ENCODE measurements at regions not wholly inside any gene's neighbourhood (a gene's known extent, or its start where the extent isn't known, plus 50 kb on each side); places are given as distances from the start of the nearest gene placed in this dataset.
"Not testable (repeated sequence)": the region's sequence is repeated elsewhere in the genome, so short reads cannot be mapped to it uniquely, and the experiment has no call there.

GRCh38 chr18:2201036-2201600, 370.2 kb downstream of the METTL4 start:
- no peak for DNase-seq

GRCh38 chr18:2204736-2205135, 366.6 kb downstream of the METTL4 start:
- no peak for DNase-seq

- no peak for DNase-seq
Observed at GRCh38 chr18:2207294-2207693, 364.0 kb downstream of the METTL4 start.

- DNase-seq, result no peak
Observed at GRCh38 chr18:2212598-2213205, 358.6 kb downstream of the METTL4 start.

GRCh38 chr18:2213905-2214304, 357.4 kb downstream of the METTL4 start:
- DNase-seq, result no peak

GRCh38 chr18:2217356-2217755, 353.9 kb downstream of the METTL4 start:
- DNase-seq, result no peak

- DNase-seq, result no peak
Observed at GRCh38 chr18:2218101-2218500, 353.2 kb downstream of the METTL4 start.

GRCh38 chr18:2219706-2220105, 351.6 kb downstream of the METTL4 start:
- no peak for DNase-seq

GRCh38 chr18:2222270-2223185, 348.8 kb downstream of the METTL4 start:
- DNase-seq, result no peak

- DNase-seq, result no peak
Observed at GRCh38 chr18:2223449-2223848, 347.9 kb downstream of the METTL4 start.

GRCh38 chr18:2223849-2224248, 347.5 kb downstream of the METTL4 start:
- DNase-seq, result no peak

- no peak for DNase-seq
Observed at GRCh38 chr18:2236232-2236631, 335.1 kb downstream of the METTL4 start.

GRCh38 chr18:2237706-2238105, 333.6 kb downstream of the METTL4 start:
- DNase-seq, result no peak

- no peak for DNase-seq
Observed at GRCh38 chr18:2240311-2240705, 331.0 kb downstream of the METTL4 start.

GRCh38 chr18:2244641-2245040, 326.7 kb downstream of the METTL4 start:
- no peak for DNase-seq

- not testable (repeated sequence) for DNase-seq
Observed at GRCh38 chr18:2247101-2247500, 324.2 kb downstream of the METTL4 start.

- DNase-seq, result no peak
Observed at GRCh38 chr18:2254977-2255376, 316.3 kb downstream of the METTL4 start.

GRCh38 chr18:2256577-2256976, 314.7 kb downstream of the METTL4 start:
- no peak for DNase-seq

GRCh38 chr18:2258954-2259353, 312.4 kb downstream of the METTL4 start:
- no peak for DNase-seq

- no peak for DNase-seq
Observed at GRCh38 chr18:2263303-2263890, 307.9 kb downstream of the METTL4 start.

GRCh38 chr18:2274613-2275012, 296.7 kb downstream of the METTL4 start:
- DNase-seq, result no peak

- no peak for DNase-seq
Observed at GRCh38 chr18:2281086-2281485, 290.2 kb downstream of the METTL4 start.

GRCh38 chr18:2281523-2282199, 289.6 kb downstream of the METTL4 start:
- DNase-seq, result no peak

Data from stimulated activated naive CD4-positive, alpha-beta T cell treated with Interleukin-2 at 50 U/mL for 16 hours (primary cell).